Loucy (cell line): ENCODE measurements at regions not wholly inside any gene's neighbourhood (a gene's known extent, or its start where the extent isn't known, plus 50 kb on each side); places are given as distances from the start of the nearest gene placed in this dataset.

Experiments
- H2AFZ ChIP-seq: fragments of 200-600 bp; sonication (generic); 2 replicates; pipeline ENCODE4 v1.6.0; 2016; ENCODE audit warnings: antibody characterized with exemption, mild to moderate bottlenecking, low read length, moderate library complexity
- H3F3A ChIP-seq: fragments of 200-600 bp; 2 replicates; pipeline ENCODE4 v1.6.0; 2016; ENCODE audit warnings: antibody characterized with exemption, low read depth, mild to moderate bottlenecking
- H3K27me3 ChIP-seq: fragments of 200-600 bp; sonication (generic); 2 replicates; pipeline ENCODE4 v1.6.1; 2014; ENCODE audit warnings: low read length, mild to moderate bottlenecking; ENCODE audit not compliant: insufficient read depth, poor library complexity, severe bottlenecking
- H3K36me3 ChIP-seq: fragments of 200-600 bp; sonication (generic); 2 replicates; pipeline ENCODE4 v1.6.1; 2016; ENCODE audit warnings: low read length; ENCODE audit not compliant: insufficient read depth
- H3K4me1 ChIP-seq: fragments of 200-600 bp; sonication (generic); 2 replicates; pipeline ENCODE4 v1.5.1; 2014; ENCODE audit warnings: low read length, mild to moderate bottlenecking; ENCODE audit not compliant: insufficient read depth, poor library complexity, severe bottlenecking
- H3K4me2 ChIP-seq: fragments of 200-600 bp; sonication (generic); 2 replicates; pipeline ENCODE4 v1.6.0; 2014; ENCODE audit warnings: antibody characterized with exemption, low read length, low read depth, mild to moderate bottlenecking; ENCODE audit not compliant: poor library complexity, severe bottlenecking
- H3K4me3 ChIP-seq: fragments of 200-600 bp; sonication (generic); 2 replicates; pipeline ENCODE4 v1.5.1; 2014; ENCODE audit warnings: low read length, mild to moderate bottlenecking, mixed read lengths; ENCODE audit not compliant: poor library complexity, severe bottlenecking
- H3K79me2 ChIP-seq: fragments of 200-600 bp; sonication (generic); 2 replicates; pipeline ENCODE4 v1.6.1; 2014; ENCODE audit warnings: low read length; ENCODE audit not compliant: insufficient read depth
- H3K9ac ChIP-seq: fragments of 200-600 bp; sonication (generic); 2 replicates; pipeline ENCODE4 v1.6.0; 2014; ENCODE audit warnings: mild to moderate bottlenecking, low read depth, low read length, moderate library complexity; ENCODE audit not compliant: poor library complexity, severe bottlenecking
- H3K9me2 ChIP-seq: fragments of 200-600 bp; sonication (generic); replicated peaks from 2 replicates; pipeline ENCODE4 v1.6.1; 2016; ENCODE audit warnings: low read depth, low read length, mixed read lengths
- H3K9me3 ChIP-seq: fragments of 200-600 bp; sonication (generic); 2 replicates; pipeline ENCODE4 v1.6.1; 2014; ENCODE audit warnings: mild to moderate bottlenecking, antibody characterized with exemption, low read length, low read depth; ENCODE audit not compliant: insufficient read depth
- H4K20me1 ChIP-seq: fragments of 200-600 bp; sonication (generic); 2 replicates; pipeline ENCODE4 v1.6.0; 2014; ENCODE audit warnings: antibody characterized with exemption, low read length, mild to moderate bottlenecking; ENCODE audit not compliant: insufficient read depth, poor library complexity, severe bottlenecking
- CTCF ChIP-seq: fragments of 200-600 bp; sonication (generic); conservative IDR thresholded peaks from 2 replicates; pipeline ENCODE4 v1.5.1; 2014; ENCODE audit warnings: mild to moderate bottlenecking, antibody characterized with exemption, low read length
- EZH2phosphoT487 ChIP-seq: fragments of 200-600 bp; IDR thresholded peaks from 2 replicates; pipeline ENCODE4 v1.6.1; 2018; ENCODE audit warnings: antibody characterized with exemption, mild to moderate bottlenecking, moderate library complexity, borderline replicate concordance

DNA sequence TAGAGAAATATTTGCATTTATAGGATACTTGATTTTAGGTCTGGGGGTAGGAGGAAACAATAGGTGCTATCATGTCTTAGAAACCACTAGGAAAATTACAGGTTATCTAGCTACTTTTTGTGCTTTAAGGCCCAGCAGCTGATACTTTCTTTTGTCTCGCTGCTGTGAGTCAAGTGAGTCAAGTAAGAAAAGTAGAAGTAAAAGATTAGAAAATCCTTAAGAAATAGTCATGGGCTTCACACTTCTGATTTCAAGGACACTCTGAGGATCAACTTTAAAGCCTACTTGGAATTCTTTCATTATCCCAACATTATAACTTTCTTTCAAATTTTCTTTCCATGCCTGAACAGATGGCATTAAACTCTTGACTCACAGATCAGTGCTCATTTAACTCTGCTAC, 95.2 kb upstream of the RBMS3 start:
- H3K4me2 ChIP-seq: no peak overlapping the region
- no peak overlapping the region for H2AFZ ChIP-seq
- H3K4me3 ChIP-seq: no peak overlapping the region
- no peaks in the 10 kb centered on the region for H3K36me3 ChIP-seq
- H3K9me3 ChIP-seq: no peaks in the 10 kb centered on the region
- no peaks in the 10 kb centered on the region for H3K9me2 ChIP-seq
- H3F3A ChIP-seq: no peaks in the 10 kb centered on the region
- no peak overlapping the region for H3K9ac ChIP-seq
- H3K27me3 ChIP-seq: no peaks in the 10 kb centered on the region
- no peaks in the 10 kb centered on the region for H4K20me1 ChIP-seq
- H3K4me1 ChIP-seq: no peaks in the 10 kb centered on the region
- H3K79me2 ChIP-seq: no peaks in the 10 kb centered on the region
- TF ChIP-seq EZH2phosphoT487 (no peak), CTCF (no peak)

- H2AFZ ChIP-seq: no peak overlapping the region
- TF ChIP-seq EZH2phosphoT487 (no peak), CTCF (no peak)
- H4K20me1 ChIP-seq: no peaks in the 10 kb centered on the region
- no peak overlapping the region for H3K4me3 ChIP-seq
- H3K27me3 ChIP-seq: no peaks in the 10 kb centered on the region
- H3K9ac ChIP-seq: no peak overlapping the region
- H3K9me2 ChIP-seq: no peaks in the 10 kb centered on the region
- H3K9me3 ChIP-seq: no peaks in the 10 kb centered on the region
- no peak overlapping the region for H3K4me2 ChIP-seq
- H3K79me2 ChIP-seq: no peaks in the 10 kb centered on the region
- H3K4me1 ChIP-seq: no peaks in the 10 kb centered on the region
- H3F3A ChIP-seq: no peaks in the 10 kb centered on the region
- H3K36me3 ChIP-seq: no peaks in the 10 kb centered on the region
Measured at GRCh38 chr3:29186131-29186599, 94.7 kb upstream of the RBMS3 start.

GRCh38 chr3:29186982-29187725, 93.7 kb upstream of the RBMS3 start:
- H2AFZ ChIP-seq: no peak overlapping the region
- no peak overlapping the region for H3K9ac ChIP-seq
- no peak for TF ChIP-seq CTCF
- no peak for TF ChIP-seq EZH2phosphoT487
- H3K4me2 ChIP-seq: no peak overlapping the region
- H3K79me2 ChIP-seq: no peaks in the 10 kb centered on the region
- no peaks in the 10 kb centered on the region for H4K20me1 ChIP-seq
- no peaks in the 10 kb centered on the region for H3K27me3 ChIP-seq
- H3K36me3 ChIP-seq: no peaks in the 10 kb centered on the region
- no peaks in the 10 kb centered on the region for H3K9me3 ChIP-seq
- H3F3A ChIP-seq: no peaks in the 10 kb centered on the region
- H3K4me1 ChIP-seq: no peaks in the 10 kb centered on the region
- no peak overlapping the region for H3K4me3 ChIP-seq
- H3K9me2 ChIP-seq: no peaks in the 10 kb centered on the region
